ENCODE measurements at regions not wholly inside any gene's neighbourhood (a gene's known extent, or its start where the extent isn't known, plus 50 kb on each side); places are given as distances from the start of the nearest gene placed in this dataset.
"Not testable (repeated sequence)": the region's sequence is repeated elsewhere in the genome, so short reads cannot be mapped to it uniquely, and the experiment has no call there.

- H3K27me3 ChIP-seq (ENCODE audit: low read depth, low read length); H3K4me3 ChIP-seq (ENCODE audit: low read depth in 1 of 2, low read length in 2 of 2); H3K36me3 ChIP-seq (ENCODE audit: control insufficient read depth in 1 of 2, insufficient read depth in 2 of 2, low read length in 2 of 2); H3K27ac ChIP-seq (ENCODE audit: low read length); H3K4me1 ChIP-seq (ENCODE audit: control insufficient read depth in 1 of 2, insufficient read depth in 2 of 2, low read length in 2 of 2); H3K9me3 ChIP-seq (ENCODE audit: control insufficient read depth in 1 of 2, low read length in 2 of 2): not testable (repeated sequence)
These were observed 128.8 kb downstream of the ENC1 start for GRCh38 chr5:74511770-74512169.

GRCh38 chr5:74510476-74511075 is 130.0 kb downstream of the ENC1 start:
- no peak overlapping the region for H3K27ac ChIP-seq (ENCODE audit: low read length)
- no peaks in the 10 kb centered on the region for H3K9me3 ChIP-seq (ENCODE audit: control insufficient read depth in 1 of 2, low read length in 2 of 2)
- no peaks in the 10 kb centered on the region for H3K4me1 ChIP-seq (ENCODE audit: control insufficient read depth in 1 of 2, insufficient read depth in 2 of 2, low read length in 2 of 2)
- no peak overlapping the region for H3K4me3 ChIP-seq (ENCODE audit: low read depth in 1 of 2, low read length in 2 of 2)
- no peaks in the 10 kb centered on the region for H3K27me3 ChIP-seq (ENCODE audit: low read depth, low read length)
- H3K36me3 ChIP-seq (ENCODE audit: control insufficient read depth in 1 of 2, insufficient read depth in 2 of 2, low read length in 2 of 2): no peaks in the 10 kb centered on the region

- Histone ChIP-seq H3K9me3 (ENCODE audit: control insufficient read depth in 1 of 2, low read length in 2 of 2) (no peaks in the 10 kb centered on the region), H3K4me1 (ENCODE audit: control insufficient read depth in 1 of 2, insufficient read depth in 2 of 2, low read length in 2 of 2) (no peaks in the 10 kb centered on the region)
These were observed 133.0 kb downstream of the ENC1 start for GRCh38 chr5:74507370-74508005.

GRCh38 chr5:74506119-74506518 is 134.4 kb downstream of the ENC1 start:
- no peak overlapping the region for H3K4me3 ChIP-seq (ENCODE audit: low read depth in 1 of 2, low read length in 2 of 2)
- no peaks in the 10 kb centered on the region for H3K27me3 ChIP-seq (ENCODE audit: low read depth, low read length)
- H3K4me1 ChIP-seq (ENCODE audit: control insufficient read depth in 1 of 2, insufficient read depth in 2 of 2, low read length in 2 of 2): no peaks in the 10 kb centered on the region
- H3K9me3 ChIP-seq (ENCODE audit: control insufficient read depth in 1 of 2, low read length in 2 of 2): no peaks in the 10 kb centered on the region
- no peaks in the 10 kb centered on the region for H3K36me3 ChIP-seq (ENCODE audit: control insufficient read depth in 1 of 2, insufficient read depth in 2 of 2, low read length in 2 of 2)
- no peak overlapping the region for H3K27ac ChIP-seq (ENCODE audit: low read length)

More at GRCh38 chr5:74507370-74508005, 133.0 kb downstream of the ENC1 start:
- no peak overlapping the region for H3K4me3 ChIP-seq (ENCODE audit: low read depth in 1 of 2, low read length in 2 of 2)
- H3K36me3 ChIP-seq (ENCODE audit: control insufficient read depth in 1 of 2, insufficient read depth in 2 of 2, low read length in 2 of 2): no peaks in the 10 kb centered on the region
- no peaks in the 10 kb centered on the region for H3K27me3 ChIP-seq (ENCODE audit: low read depth, low read length)
- H3K27ac ChIP-seq (ENCODE audit: low read length): no peak overlapping the region

- Histone ChIP-seq H3K4me1 (ENCODE audit: control insufficient read depth in 1 of 2, insufficient read depth in 2 of 2, low read length in 2 of 2) (peaks cover 0 to 4% of the 10 kb centered on the region in 2 donors), H3K4me3 (ENCODE audit: low read depth in 1 of 2, low read length in 2 of 2) (no peak overlapping the region), H3K27me3 (ENCODE audit: low read depth, low read length) (no peaks in the 10 kb centered on the region), H3K9me3 (ENCODE audit: control insufficient read depth in 1 of 2, low read length in 2 of 2) (no peaks in the 10 kb centered on the region), H3K27ac (ENCODE audit: low read length) (no peak overlapping the region), H3K36me3 (ENCODE audit: control insufficient read depth in 1 of 2, insufficient read depth in 2 of 2, low read length in 2 of 2) (no peaks in the 10 kb centered on the region)
These were observed 136.1 kb downstream of the ENC1 start for GRCh38 chr5:74504463-74504862.

GRCh38 chr5:74502479-74502950 is 138.0 kb downstream of the ENC1 start:
- H3K4me1 ChIP-seq (ENCODE audit: control insufficient read depth in 1 of 2, insufficient read depth in 2 of 2, low read length in 2 of 2): peaks cover 0 to 7% of the 10 kb centered on the region in 2 donors
- H3K27me3 ChIP-seq (ENCODE audit: low read depth, low read length): no peaks in the 10 kb centered on the region
- H3K9me3 ChIP-seq (ENCODE audit: control insufficient read depth in 1 of 2, low read length in 2 of 2): no peaks in the 10 kb centered on the region
- H3K27ac ChIP-seq (ENCODE audit: low read length): no peak overlapping the region
- H3K36me3 ChIP-seq (ENCODE audit: control insufficient read depth in 1 of 2, insufficient read depth in 2 of 2, low read length in 2 of 2): no peaks in the 10 kb centered on the region
- H3K4me3 ChIP-seq (ENCODE audit: low read depth in 1 of 2, low read length in 2 of 2): no peak overlapping the region

- Histone ChIP-seq H3K9me3 (ENCODE audit: control insufficient read depth in 1 of 2, low read length in 2 of 2) (no peaks in the 10 kb centered on the region), H3K27ac (ENCODE audit: low read length) (no peak overlapping the region), H3K36me3 (ENCODE audit: control insufficient read depth in 1 of 2, insufficient read depth in 2 of 2, low read length in 2 of 2) (no peaks in the 10 kb centered on the region), H3K4me1 (ENCODE audit: control insufficient read depth in 1 of 2, insufficient read depth in 2 of 2, low read length in 2 of 2) (peaks cover 0 to 7% of the 10 kb centered on the region in 2 donors), H3K27me3 (ENCODE audit: low read depth, low read length) (no peaks in the 10 kb centered on the region), H3K4me3 (ENCODE audit: low read depth in 1 of 2, low read length in 2 of 2) (no peak overlapping the region)
These were observed 138.7 kb downstream of the ENC1 start for GRCh38 chr5:74501674-74502478.

GRCh38 chr5:74500110-74500917 is 140.2 kb downstream of the ENC1 start:
- Histone ChIP-seq H3K9me3 (ENCODE audit: control insufficient read depth in 1 of 2, low read length in 2 of 2) (no peaks in the 10 kb centered on the region), H3K36me3 (ENCODE audit: control insufficient read depth in 1 of 2, insufficient read depth in 2 of 2, low read length in 2 of 2) (no peaks in the 10 kb centered on the region), H3K4me3 (ENCODE audit: low read depth in 1 of 2, low read length in 2 of 2) (no peak overlapping the region), H3K27ac (ENCODE audit: low read length) (no peak overlapping the region), H3K4me1 (ENCODE audit: control insufficient read depth in 1 of 2, insufficient read depth in 2 of 2, low read length in 2 of 2) (peaks cover 0 to 7% of the 10 kb centered on the region in 2 donors), H3K27me3 (ENCODE audit: low read depth, low read length) (no peaks in the 10 kb centered on the region)

- Histone ChIP-seq H3K36me3 (ENCODE audit: control insufficient read depth in 1 of 2, insufficient read depth in 2 of 2, low read length in 2 of 2) (no peaks in the 10 kb centered on the region), H3K27ac (ENCODE audit: low read length) (no peak overlapping the region), H3K9me3 (ENCODE audit: control insufficient read depth in 1 of 2, low read length in 2 of 2) (no peaks in the 10 kb centered on the region), H3K4me1 (ENCODE audit: control insufficient read depth in 1 of 2, insufficient read depth in 2 of 2, low read length in 2 of 2) (peaks cover 0 to 7% of the 10 kb centered on the region in 2 donors), H3K4me3 (ENCODE audit: low read depth in 1 of 2, low read length in 2 of 2) (no peak overlapping the region), H3K27me3 (ENCODE audit: low read depth, low read length) (no peaks in the 10 kb centered on the region)
These were observed 141.1 kb downstream of the ENC1 start for GRCh38 chr5:74499256-74500050.

GRCh38 chr5:74497706-74498105 is 142.8 kb downstream of the ENC1 start:
- H3K9me3 ChIP-seq (ENCODE audit: control insufficient read depth in 1 of 2, low read length in 2 of 2): no peaks in the 10 kb centered on the region
- H3K4me3 ChIP-seq (ENCODE audit: low read depth in 1 of 2, low read length in 2 of 2): no peak overlapping the region
- H3K27ac ChIP-seq (ENCODE audit: low read length): no peak overlapping the region
- no peaks in the 10 kb centered on the region for H3K36me3 ChIP-seq (ENCODE audit: control insufficient read depth in 1 of 2, insufficient read depth in 2 of 2, low read length in 2 of 2)
- peaks cover 0 to 7% of the 10 kb centered on the region in 2 donors for H3K4me1 ChIP-seq (ENCODE audit: control insufficient read depth in 1 of 2, insufficient read depth in 2 of 2, low read length in 2 of 2)
- H3K27me3 ChIP-seq (ENCODE audit: low read depth, low read length): no peaks in the 10 kb centered on the region
